GM23338 (cell line): ENCODE measurements at regions not wholly inside any gene's neighbourhood (a gene's known extent, or its start where the extent isn't known, plus 50 kb on each side); places are given as distances from the start of the nearest gene placed in this dataset.

Experiments
- CREB1 ChIP-seq: fragments of 250-450 bp; sonication (Bioruptor Pico); IDR thresholded peaks from 2 replicates; pipeline ENCODE4 v1.5.0; 2020; ENCODE audit warnings: low read depth, mild to moderate bottlenecking, moderate library complexity
- CTCF ChIP-seq, 2 experiments: fragments of 200-600 bp in 1 of 2; sonication (generic) in 1 of 2; conservative IDR thresholded peaks; 2 replicates each; pipeline versions ENCODE4 v1.5.1 to v1.6.1; 2016 to 2017; ENCODE audit warnings: antibody characterized with exemption in 2 of 2, low read depth in 2 of 2, mild to moderate bottlenecking in 2 of 2, moderate library complexity in 1 of 2
- EZH2 ChIP-seq: fragments of 200-600 bp; sonication (generic); IDR thresholded peaks from one replicate; pipeline ENCODE4 v1.8.0; 2017; ENCODE audit warnings: antibody characterized with exemption, mild to moderate bottlenecking, low read depth; ENCODE audit not compliant: unreplicated experiment
- EZH2phosphoT487 ChIP-seq: fragments of 200-600 bp; sonication (generic); IDR thresholded peaks from one replicate; pipeline ENCODE4 v1.8.1; 2018; ENCODE audit warnings: antibody characterized with exemption; ENCODE audit not compliant: unreplicated experiment
- JUNB ChIP-seq: IDR thresholded peaks from one replicate; pipeline ENCODE4 v1.6.1; 2016; ENCODE audit warnings: antibody characterized with exemption; ENCODE audit not compliant: unreplicated experiment
- POLR2AphosphoS5 ChIP-seq: IDR thresholded peaks from 2 replicates; pipeline ENCODE4 v1.6.1; 2016; ENCODE audit warnings: antibody characterized with exemption, low read depth
- REST ChIP-seq: IDR thresholded peaks from one replicate; pipeline ENCODE4 v1.6.1; 2018; ENCODE audit warnings: antibody characterized with exemption; ENCODE audit not compliant: unreplicated experiment
- STAT1 ChIP-seq: IDR thresholded peaks from one replicate; pipeline ENCODE4 v1.6.1; 2016; ENCODE audit warnings: antibody characterized with exemption; ENCODE audit not compliant: unreplicated experiment

- TF ChIP-seq CTCF (conservative IDR thresholded peaks at IDR 0.05; ENCODE audit: low read depth in 2 of 2) (no peak), EZH2 (no peak), EZH2phosphoT487 (no peak), POLR2AphosphoS5 (no peak), STAT1 (no peak), REST (no peak), CREB1 (CRISPR knock-in tag) (no peak), JUNB (no peak)
These were observed 113.5 kb upstream of the NDUFV2 start for GRCh38 chr18:8989017-8989416.
